SH-SY5Y (cell line): ENCODE measurements at regions not wholly inside any gene's neighbourhood (a gene's known extent, or its start where the extent isn't known, plus 50 kb on each side); places are given as distances from the start of the nearest gene placed in this dataset.

Experiments used
- GATA2 ChIP-seq: IDR thresholded peaks from 2 replicates; pipeline ENCODE4 v1.6.1; 2011; ENCODE audit warnings: mild to moderate bottlenecking, low read depth, low read length
- GATA3 ChIP-seq: IDR thresholded peaks from 2 replicates; pipeline ENCODE4 v1.6.1; 2011; ENCODE audit warnings: low read depth, mild to moderate bottlenecking, low read length, moderate library complexity

DNA sequence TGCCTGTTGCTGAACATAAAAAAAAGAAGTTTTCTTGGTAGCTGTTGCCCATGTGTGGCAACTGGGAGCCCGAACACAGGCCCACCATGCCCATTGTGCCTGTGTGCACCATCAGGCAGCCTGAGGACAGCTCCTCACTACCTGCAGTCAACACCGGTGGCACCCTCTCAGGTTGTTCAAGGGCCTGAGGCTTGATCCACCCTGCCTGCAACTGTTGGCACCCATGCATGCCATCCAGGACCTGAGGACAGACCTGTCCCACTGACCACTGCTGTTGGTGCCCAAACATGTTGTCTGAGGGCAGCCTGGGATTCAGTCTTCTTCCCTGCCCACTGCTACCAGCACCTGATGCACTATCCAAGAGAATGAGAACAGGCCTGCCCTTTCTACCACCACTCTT lies 661.1 kb upstream of the ZNF804A start:
- TF ChIP-seq GATA3 (no peak), GATA2 (no peak)
